Renal pelvis (tissue), 1 donor: ENCODE measurements at regions not wholly inside any gene's neighbourhood (a gene's known extent, or its start where the extent isn't known, plus 50 kb on each side); places are given as distances from the start of the nearest gene placed in this dataset.
"Not testable (repeated sequence)": the region's sequence is repeated elsewhere in the genome, so short reads cannot be mapped to it uniquely, and the experiment has no call there.

Source experiments
- DNase-seq: peaks from one replicate; pipeline ENCODE4 v3.0.0-alpha.2; 2013

- no peak for DNase-seq
Observed at GRCh38 chr3:161691677-161692076, 195.1 kb downstream of the OTOL1 start.

GRCh38 chr3:161694682-161695564 is 198.3 kb downstream of the OTOL1 start:
- DNase-seq = peak; percentile 16

GRCh38 chr3:161695811-161696210 is 199.2 kb downstream of the OTOL1 start:
- DNase-seq = no peak

- DNase-seq = no peak
Observed at GRCh38 chr3:161700998-161701397, 204.4 kb downstream of the OTOL1 start.

- not testable (repeated sequence) for DNase-seq
Observed at GRCh38 chr3:161707253-161707652, 210.6 kb downstream of the OTOL1 start.

GRCh38 chr3:161713731-161714130 is 217.1 kb downstream of the OTOL1 start:
- peak; percentile 41 for DNase-seq

GRCh38 chr3:161731968-161732367 is 235.4 kb downstream of the OTOL1 start:
- DNase-seq = no peak

- DNase-seq = no peak
Observed at GRCh38 chr3:161737171-161737570, 240.6 kb downstream of the OTOL1 start.

GRCh38 chr3:161740421-161740820 is 243.8 kb downstream of the OTOL1 start:
- DNase-seq = no peak

GRCh38 chr3:161744366-161744765 is 247.8 kb downstream of the OTOL1 start:
- DNase-seq = no peak

- no peak for DNase-seq
Observed at GRCh38 chr3:161745741-161746140, 249.1 kb downstream of the OTOL1 start.

GRCh38 chr3:161748049-161748448 is 251.4 kb downstream of the OTOL1 start:
- no peak for DNase-seq

- no peak for DNase-seq
Observed at GRCh38 chr3:161754420-161755053, 257.9 kb downstream of the OTOL1 start.

GRCh38 chr3:161759444-161759843 is 262.8 kb downstream of the OTOL1 start:
- no peak for DNase-seq

GRCh38 chr3:161766331-161766730 is 269.7 kb downstream of the OTOL1 start:
- no peak for DNase-seq

- no peak for DNase-seq
Observed at GRCh38 chr3:161770484-161771386, 274.1 kb downstream of the OTOL1 start.

GRCh38 chr3:161781381-161781780 is 284.8 kb downstream of the OTOL1 start:
- DNase-seq = no peak

GRCh38 chr3:161793194-161793930 is 296.8 kb downstream of the OTOL1 start:
- DNase-seq = peak; percentile 11

- no peak for DNase-seq
Observed at GRCh38 chr3:161794551-161794950, 297.9 kb downstream of the OTOL1 start.

- no peak for DNase-seq
Observed at GRCh38 chr3:161796312-161796711, 299.7 kb downstream of the OTOL1 start.

- DNase-seq = no peak
Observed at GRCh38 chr3:161796780-161797179, 300.2 kb downstream of the OTOL1 start.

GRCh38 chr3:161798016-161798415 is 301.4 kb downstream of the OTOL1 start:
- no peak for DNase-seq
